ENCODE measurements at regions not wholly inside any gene's neighbourhood (a gene's known extent, or its start where the extent isn't known, plus 50 kb on each side); places are given as distances from the start of the nearest gene placed in this dataset.

GRCh38 chr9:23621924-23622323 is 204.1 kb downstream of the ELAVL2 start:
- Histone ChIP-seq H4K20me1 (ENCODE audit: low read depth, low read length) (no peaks in the 10 kb centered on the region), H2AFZ (ENCODE audit: low read depth, low read length, severe bottlenecking) (no peak overlapping the region), H3K27ac (ENCODE audit: low read depth, low read length) (no peak overlapping the region), H3K9me3 (ENCODE audit: insufficient read depth, low read length) (no peaks in the 10 kb centered on the region), H3K27me3 (ENCODE audit: low read length) (no peaks in the 10 kb centered on the region), H3K4me3 (ENCODE audit: insufficient read depth, low read length, poor library complexity, severe bottlenecking) (no peak overlapping the region), H3K9ac (ENCODE audit: low read length) (no peak overlapping the region), H3K36me3 (ENCODE audit: low read length) (no peaks in the 10 kb centered on the region), H3F3A (ENCODE audit: insufficient read depth) (no peaks in the 10 kb centered on the region), H3K4me2 (ENCODE audit: low read depth, low read length, poor library complexity, severe bottlenecking) (no peak overlapping the region), H3K9me2 (replicated peaks; ENCODE audit: insufficient read depth, low read length) (no peaks in the 10 kb centered on the region), H3K79me2 (ENCODE audit: insufficient read depth, low read length) (no peaks in the 10 kb centered on the region)
- TF ChIP-seq CTCF (IDR thresholded peaks at IDR 0.05; ENCODE audit: insufficient read depth, low read length, poor library complexity, severe bottlenecking) (no peak), EZH2phosphoT487 (conservative IDR thresholded peaks at IDR 0.05; ENCODE audit: low read length) (no peak)

- H3K27me3 ChIP-seq (ENCODE audit: low read length) = no peaks in the 10 kb centered on the region
- H3K79me2 ChIP-seq (ENCODE audit: insufficient read depth, low read length) = no peaks in the 10 kb centered on the region
- no peak overlapping the region for H3K27ac ChIP-seq (ENCODE audit: low read depth, low read length)
- H3K4me2 ChIP-seq (ENCODE audit: low read depth, low read length, poor library complexity, severe bottlenecking) = no peak overlapping the region
- H3K9ac ChIP-seq (ENCODE audit: low read length) = no peak overlapping the region
- H2AFZ ChIP-seq (ENCODE audit: low read depth, low read length, severe bottlenecking) = no peak overlapping the region
- H4K20me1 ChIP-seq (ENCODE audit: low read depth, low read length) = no peaks in the 10 kb centered on the region
- no peaks in the 10 kb centered on the region for H3K36me3 ChIP-seq (ENCODE audit: low read length)
- H3K9me2 ChIP-seq (replicated peaks; ENCODE audit: insufficient read depth, low read length) = no peaks in the 10 kb centered on the region
- no peaks in the 10 kb centered on the region for H3K9me3 ChIP-seq (ENCODE audit: insufficient read depth, low read length)
- no peak for TF ChIP-seq CTCF (IDR thresholded peaks at IDR 0.05; ENCODE audit: insufficient read depth, low read length, poor library complexity, severe bottlenecking)
- no peak for TF ChIP-seq EZH2phosphoT487 (conservative IDR thresholded peaks at IDR 0.05; ENCODE audit: low read length)
- no peaks in the 10 kb centered on the region for H3F3A ChIP-seq (ENCODE audit: insufficient read depth)
- H3K4me3 ChIP-seq (ENCODE audit: insufficient read depth, low read length, poor library complexity, severe bottlenecking) = no peak overlapping the region
These were observed 203.6 kb downstream of the ELAVL2 start for GRCh38 chr9:23622396-23622795.

- Histone ChIP-seq H3K9me2 (replicated peaks; ENCODE audit: insufficient read depth, low read length) (no peaks in the 10 kb centered on the region), H3K9ac (ENCODE audit: low read length) (no peak overlapping the region)
These were observed 195.6 kb downstream of the ELAVL2 start for GRCh38 chr9:23630488-23630887.

More at GRCh38 chr9:23630488-23630887, 195.6 kb downstream of the ELAVL2 start:
- Histone ChIP-seq H3K9me3 (ENCODE audit: insufficient read depth, low read length) (no peaks in the 10 kb centered on the region), H3K4me3 (ENCODE audit: insufficient read depth, low read length, poor library complexity, severe bottlenecking) (no peak overlapping the region), H3K36me3 (ENCODE audit: low read length) (no peaks in the 10 kb centered on the region), H2AFZ (ENCODE audit: low read depth, low read length, severe bottlenecking) (no peak overlapping the region), H3K4me2 (ENCODE audit: low read depth, low read length, poor library complexity, severe bottlenecking) (no peak overlapping the region), H3K79me2 (ENCODE audit: insufficient read depth, low read length) (no peaks in the 10 kb centered on the region), H3K27ac (ENCODE audit: low read depth, low read length) (no peak overlapping the region), H4K20me1 (ENCODE audit: low read depth, low read length) (no peaks in the 10 kb centered on the region), H3F3A (ENCODE audit: insufficient read depth) (no peaks in the 10 kb centered on the region), H3K27me3 (ENCODE audit: low read length) (no peaks in the 10 kb centered on the region)
- no peak for TF ChIP-seq EZH2phosphoT487 (conservative IDR thresholded peaks at IDR 0.05; ENCODE audit: low read length)
- no peak for TF ChIP-seq CTCF (IDR thresholded peaks at IDR 0.05; ENCODE audit: insufficient read depth, low read length, poor library complexity, severe bottlenecking)

Measured in SU-DHL-6 (cell line).